ENCODE measurements at regions not wholly inside any gene's neighbourhood (a gene's known extent, or its start where the extent isn't known, plus 50 kb on each side); places are given as distances from the start of the nearest gene placed in this dataset.

GRCh38 chr9:31730398-31730797, 654.0 kb upstream of the ACO1 start:
- TF ChIP-seq POLR2A (IDR thresholded peaks at IDR 0.05; ENCODE audit: low read depth, low read length) (no peak), CTCF (conservative IDR thresholded peaks at IDR 0.05; ENCODE audit: low read depth, low read length) (no peak), MAZ (IDR thresholded peaks at IDR 0.05; ENCODE audit: borderline replicate concordance, low read depth, low read length) (no peak), ELK1 (IDR thresholded peaks at IDR 0.05; ENCODE audit: borderline replicate concordance, low read depth, low read length) (no peak), CHD1 (IDR thresholded peaks at IDR 0.05; ENCODE audit: low read depth, low read length) (no peak), MAFK (IDR thresholded peaks at IDR 0.05; ENCODE audit: low read depth, low read length) (no peak)
